GM21381 (cell line): ENCODE measurements at regions not wholly inside any gene's neighbourhood (a gene's known extent, or its start where the extent isn't known, plus 50 kb on each side); places are given as distances from the start of the nearest gene placed in this dataset.

ENCODE experiments used
- ATAC-seq: cut with Tn5 transposase; IDR thresholded peaks from one replicate; pipeline ENCODE4 v1.9.1; 2021; ENCODE audit warnings: mild to moderate bottlenecking, moderate library complexity; ENCODE audit not compliant: unreplicated experiment

GRCh38 chr16:73152386-73153125 lies 104.6 kb upstream of the ZFHX3 start:
- no peak for ATAC-seq

- no peak for ATAC-seq
Measured at GRCh38 chr16:73151941-73152340, 104.0 kb upstream of the ZFHX3 start.

GRCh38 chr16:73151225-73151624 lies 103.3 kb upstream of the ZFHX3 start:
- ATAC-seq: no peak

GRCh38 chr16:73150786-73151185 lies 102.9 kb upstream of the ZFHX3 start:
- no peak for ATAC-seq

GRCh38 chr16:73149334-73149733 lies 101.4 kb upstream of the ZFHX3 start:
- no peak for ATAC-seq

- ATAC-seq: no peak
Measured at GRCh38 chr16:73147958-73148357, 100.0 kb upstream of the ZFHX3 start.

GRCh38 chr16:73145166-73145880 lies 97.4 kb upstream of the ZFHX3 start:
- no peak for ATAC-seq

- ATAC-seq: no peak
Measured at GRCh38 chr16:73143576-73144422, 95.9 kb upstream of the ZFHX3 start.

GRCh38 chr16:73143002-73143401 lies 95.1 kb upstream of the ZFHX3 start:
- no peak for ATAC-seq

GRCh38 chr16:73142053-73142854 lies 94.3 kb upstream of the ZFHX3 start:
- no peak for ATAC-seq

GRCh38 chr16:73140929-73141328 lies 93.0 kb upstream of the ZFHX3 start:
- no peak for ATAC-seq

- no peak for ATAC-seq
Measured at GRCh38 chr16:73131156-73131862, 83.4 kb upstream of the ZFHX3 start.

GRCh38 chr16:73129455-73129854 lies 81.5 kb upstream of the ZFHX3 start:
- ATAC-seq: no peak

GRCh38 chr16:73126525-73126853 lies 78.6 kb upstream of the ZFHX3 start:
- ATAC-seq: no peak

GRCh38 chr16:73125850-73126524 lies 78.1 kb upstream of the ZFHX3 start:
- ATAC-seq: no peak

GRCh38 chr16:73124665-73125375 lies 76.9 kb upstream of the ZFHX3 start:
- no peak for ATAC-seq

- no peak for ATAC-seq
Measured at GRCh38 chr16:73124097-73124652, 76.2 kb upstream of the ZFHX3 start.

- ATAC-seq: no peak
Measured at GRCh38 chr16:73122604-73123391, 74.9 kb upstream of the ZFHX3 start.
